ENCODE measurements at regions not wholly inside any gene's neighbourhood (a gene's known extent, or its start where the extent isn't known, plus 50 kb on each side); places are given as distances from the start of the nearest gene placed in this dataset.

DNA sequence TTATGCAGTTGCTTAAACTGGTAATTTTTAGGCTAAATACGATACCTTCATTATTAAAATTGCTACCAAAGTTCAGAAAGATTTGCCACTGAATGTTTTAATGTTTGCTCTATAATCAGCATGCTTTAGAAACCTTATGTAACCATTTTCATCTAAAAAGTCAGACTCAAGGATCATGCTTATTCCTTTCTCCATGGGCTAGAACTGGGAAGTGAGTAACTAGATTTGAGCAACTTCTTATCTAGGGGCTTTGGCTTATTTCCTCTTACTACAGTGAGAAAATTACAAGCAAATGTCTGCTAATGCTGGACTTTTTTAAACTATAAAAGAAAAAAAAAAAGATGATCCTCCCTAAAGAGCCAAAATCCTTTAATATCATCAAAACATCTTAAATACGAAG is 215.9 kb downstream of the CRPPA start:
- Histone ChIP-seq H3K4me1 (ENCODE audit: control insufficient read depth, insufficient read depth, low read length) (no peaks in the 10 kb centered on the region), H3K4me3 (ENCODE audit: insufficient read depth, low read depth, low read length) (no peak overlapping the region), H3K27me3 (ENCODE audit: control insufficient read depth, insufficient read depth, low read length, poor library complexity, severe bottlenecking) (no peaks in the 10 kb centered on the region), H3K27ac (ENCODE audit: insufficient read depth, low read depth, low read length, poor library complexity, severe bottlenecking) (no peak overlapping the region), H3K9me3 (ENCODE audit: control insufficient read depth, low read length) (no peaks in the 10 kb centered on the region), H3K36me3 (ENCODE audit: control insufficient read depth, insufficient read depth, low read length) (no peaks in the 10 kb centered on the region)
- 92% methylated on average over 1 of the region's 2 CpGs; no CpG with 5 or more reads in 1 of the 2 experiments for WGBS, 2 experiments

GRCh38 chr7:16204953-16205352 is 216.4 kb downstream of the CRPPA start:
- Histone ChIP-seq H3K4me1 (ENCODE audit: control insufficient read depth, insufficient read depth, low read length) (no peaks in the 10 kb centered on the region), H3K4me3 (ENCODE audit: insufficient read depth, low read depth, low read length) (no peak overlapping the region), H3K27me3 (ENCODE audit: control insufficient read depth, insufficient read depth, low read length, poor library complexity, severe bottlenecking) (no peaks in the 10 kb centered on the region), H3K27ac (ENCODE audit: insufficient read depth, low read depth, low read length, poor library complexity, severe bottlenecking) (no peak overlapping the region), H3K9me3 (ENCODE audit: control insufficient read depth, low read length) (no peaks in the 10 kb centered on the region), H3K36me3 (ENCODE audit: control insufficient read depth, insufficient read depth, low read length) (no peaks in the 10 kb centered on the region)
- 31 to 52% methylated on average over 2 of the region's 2 CpGs for WGBS, 2 experiments

DNA sequence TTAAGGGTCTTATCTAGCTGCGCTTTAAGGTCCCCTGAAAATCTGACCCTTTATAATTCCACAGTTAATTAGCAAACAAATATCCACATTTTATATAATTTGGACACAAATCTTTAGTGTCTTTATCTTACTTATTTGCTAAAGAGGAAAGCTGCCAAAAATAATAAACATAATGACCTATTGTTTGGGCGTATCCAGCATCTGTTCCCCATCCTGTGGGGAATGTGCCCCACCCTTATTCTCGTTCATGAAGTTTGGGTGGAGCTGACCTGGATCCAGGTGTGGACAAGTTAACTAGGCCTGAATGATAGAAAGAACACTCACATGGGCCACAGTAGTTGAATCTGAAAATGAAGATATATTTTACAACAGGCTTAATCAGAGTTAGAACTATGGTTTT is 218.3 kb downstream of the CRPPA start:
- Histone ChIP-seq H3K27ac (ENCODE audit: insufficient read depth, low read depth, low read length, poor library complexity, severe bottlenecking) (no peak overlapping the region), H3K4me3 (ENCODE audit: insufficient read depth, low read depth, low read length) (no peak overlapping the region), H3K4me1 (ENCODE audit: control insufficient read depth, insufficient read depth, low read length) (no peaks in the 10 kb centered on the region), H3K27me3 (ENCODE audit: control insufficient read depth, insufficient read depth, low read length, poor library complexity, severe bottlenecking) (no peaks in the 10 kb centered on the region), H3K9me3 (ENCODE audit: control insufficient read depth, low read length) (no peaks in the 10 kb centered on the region), H3K36me3 (ENCODE audit: control insufficient read depth, insufficient read depth, low read length) (no peaks in the 10 kb centered on the region)
- WGBS, 2 experiments, result 66 to 77% methylated on average over 2 to 3 of the region's 3 CpGs

- Histone ChIP-seq H3K9me3 (ENCODE audit: control insufficient read depth, low read length) (no peaks in the 10 kb centered on the region), H3K4me3 (ENCODE audit: insufficient read depth, low read depth, low read length) (no peak overlapping the region), H3K27ac (ENCODE audit: insufficient read depth, low read depth, low read length, poor library complexity, severe bottlenecking) (no peak overlapping the region), H3K4me1 (ENCODE audit: control insufficient read depth, insufficient read depth, low read length) (no peaks in the 10 kb centered on the region), H3K36me3 (ENCODE audit: control insufficient read depth, insufficient read depth, low read length) (no peaks in the 10 kb centered on the region), H3K27me3 (ENCODE audit: control insufficient read depth, insufficient read depth, low read length, poor library complexity, severe bottlenecking) (no peaks in the 10 kb centered on the region)
These were observed 219.0 kb downstream of the CRPPA start for GRCh38 chr7:16202303-16202702.

- Histone ChIP-seq H3K4me1 (ENCODE audit: control insufficient read depth, insufficient read depth, low read length) (no peaks in the 10 kb centered on the region), H3K9me3 (ENCODE audit: control insufficient read depth, low read length) (no peaks in the 10 kb centered on the region), H3K4me3 (ENCODE audit: insufficient read depth, low read depth, low read length) (no peak overlapping the region), H3K36me3 (ENCODE audit: control insufficient read depth, insufficient read depth, low read length) (no peaks in the 10 kb centered on the region), H3K27ac (ENCODE audit: insufficient read depth, low read depth, low read length, poor library complexity, severe bottlenecking) (no peak overlapping the region), H3K27me3 (ENCODE audit: control insufficient read depth, insufficient read depth, low read length, poor library complexity, severe bottlenecking) (no peaks in the 10 kb centered on the region)
- 100% methylated on average over 1 of the region's 1 CpG; no CpG with 5 or more reads in 1 of the 2 experiments for WGBS, 2 experiments
These were observed 220.7 kb downstream of the CRPPA start for GRCh38 chr7:16200591-16200990.

- no peaks in the 10 kb centered on the region for H3K27me3 ChIP-seq (ENCODE audit: control insufficient read depth, insufficient read depth, low read length, poor library complexity, severe bottlenecking)
- H3K9me3 ChIP-seq (ENCODE audit: control insufficient read depth, low read length), result no peaks in the 10 kb centered on the region
- WGBS, 2 experiments, result 29 to 34% methylated on average over 4 of the region's 4 CpGs
- no peaks in the 10 kb centered on the region for H3K4me1 ChIP-seq (ENCODE audit: control insufficient read depth, insufficient read depth, low read length)
- no peaks in the 10 kb centered on the region for H3K36me3 ChIP-seq (ENCODE audit: control insufficient read depth, insufficient read depth, low read length)
- H3K27ac ChIP-seq (ENCODE audit: insufficient read depth, low read depth, low read length, poor library complexity, severe bottlenecking), result no peak overlapping the region
- H3K4me3 ChIP-seq (ENCODE audit: insufficient read depth, low read depth, low read length), result no peak overlapping the region
These were observed 227.7 kb downstream of the CRPPA start for GRCh38 chr7:16193631-16194030.

- WGBS, 2 experiments, result 96 to 98% methylated on average over 2 of the region's 2 CpGs
- no peaks in the 10 kb centered on the region for H3K36me3 ChIP-seq (ENCODE audit: control insufficient read depth, insufficient read depth, low read length)
- no peak overlapping the region for H3K4me3 ChIP-seq (ENCODE audit: insufficient read depth, low read depth, low read length)
- no peak overlapping the region for H3K27ac ChIP-seq (ENCODE audit: insufficient read depth, low read depth, low read length, poor library complexity, severe bottlenecking)
- no peaks in the 10 kb centered on the region for H3K4me1 ChIP-seq (ENCODE audit: control insufficient read depth, insufficient read depth, low read length)
- H3K27me3 ChIP-seq (ENCODE audit: control insufficient read depth, insufficient read depth, low read length, poor library complexity, severe bottlenecking), result no peaks in the 10 kb centered on the region
- no peaks in the 10 kb centered on the region for H3K9me3 ChIP-seq (ENCODE audit: control insufficient read depth, low read length)
These were observed 232.2 kb downstream of the CRPPA start for GRCh38 chr7:16189026-16189715.

- H3K4me3 ChIP-seq (ENCODE audit: insufficient read depth, low read depth, low read length), result no peak overlapping the region
- no peaks in the 10 kb centered on the region for H3K36me3 ChIP-seq (ENCODE audit: control insufficient read depth, insufficient read depth, low read length)
- 93 to 100% methylated on average over 1 of the region's 1 CpG for WGBS, 2 experiments
- no peaks in the 10 kb centered on the region for H3K4me1 ChIP-seq (ENCODE audit: control insufficient read depth, insufficient read depth, low read length)
- H3K27ac ChIP-seq (ENCODE audit: insufficient read depth, low read depth, low read length, poor library complexity, severe bottlenecking), result no peak overlapping the region
- H3K9me3 ChIP-seq (ENCODE audit: control insufficient read depth, low read length), result no peaks in the 10 kb centered on the region
- no peaks in the 10 kb centered on the region for H3K27me3 ChIP-seq (ENCODE audit: control insufficient read depth, insufficient read depth, low read length, poor library complexity, severe bottlenecking)
These were observed 234.2 kb downstream of the CRPPA start for GRCh38 chr7:16187131-16187530.

DNA sequence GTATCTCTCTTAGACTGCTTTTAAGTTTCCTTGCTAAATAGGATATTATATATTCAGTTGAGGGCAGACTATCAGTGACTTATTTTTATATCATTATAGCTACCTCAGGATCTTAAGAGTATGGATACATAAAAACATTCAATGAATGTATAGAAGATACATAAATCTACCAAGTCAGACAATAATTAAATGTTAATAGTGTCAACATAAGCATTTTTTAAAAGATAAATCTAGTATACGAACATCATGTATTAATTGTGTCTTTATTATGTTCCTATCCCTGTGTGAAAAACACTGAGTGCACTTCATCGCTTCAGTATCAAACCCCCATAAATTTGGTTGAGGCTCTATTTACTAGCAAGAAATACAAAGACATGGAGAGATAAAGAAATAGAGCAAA is 242.8 kb downstream of the CRPPA start:
- no peaks in the 10 kb centered on the region for H3K27me3 ChIP-seq (ENCODE audit: control insufficient read depth, insufficient read depth, low read length, poor library complexity, severe bottlenecking)

GRCh38 chr7:16178092-16178491 is 243.2 kb downstream of the CRPPA start:
- WGBS, 2 experiments, result 91 to 94% methylated on average over 2 of the region's 2 CpGs
- Histone ChIP-seq H3K27me3 (ENCODE audit: control insufficient read depth, insufficient read depth, low read length, poor library complexity, severe bottlenecking) (no peaks in the 10 kb centered on the region), H3K4me3 (ENCODE audit: insufficient read depth, low read depth, low read length) (no peak overlapping the region), H3K27ac (ENCODE audit: insufficient read depth, low read depth, low read length, poor library complexity, severe bottlenecking) (no peak overlapping the region), H3K9me3 (ENCODE audit: control insufficient read depth, low read length) (no peaks in the 10 kb centered on the region), H3K4me1 (ENCODE audit: control insufficient read depth, insufficient read depth, low read length) (no peaks in the 10 kb centered on the region), H3K36me3 (ENCODE audit: control insufficient read depth, insufficient read depth, low read length) (no peaks in the 10 kb centered on the region)

More for the DNA sequence above, 242.8 kb downstream of the CRPPA start:
- Histone ChIP-seq H3K9me3 (ENCODE audit: control insufficient read depth, low read length) (no peaks in the 10 kb centered on the region), H3K36me3 (ENCODE audit: control insufficient read depth, insufficient read depth, low read length) (no peaks in the 10 kb centered on the region), H3K27ac (ENCODE audit: insufficient read depth, low read depth, low read length, poor library complexity, severe bottlenecking) (no peak overlapping the region), H3K4me3 (ENCODE audit: insufficient read depth, low read depth, low read length) (no peak overlapping the region), H3K4me1 (ENCODE audit: control insufficient read depth, insufficient read depth, low read length) (no peaks in the 10 kb centered on the region)
- no CpG with 5 or more reads among the region's 2 CpGs for WGBS, 2 experiments

- H3K36me3 ChIP-seq (ENCODE audit: control insufficient read depth, insufficient read depth, low read length), result no peaks in the 10 kb centered on the region
- H3K4me1 ChIP-seq (ENCODE audit: control insufficient read depth, insufficient read depth, low read length), result no peaks in the 10 kb centered on the region
- H3K27ac ChIP-seq (ENCODE audit: insufficient read depth, low read depth, low read length, poor library complexity, severe bottlenecking), result no peak overlapping the region
- no peak overlapping the region for H3K4me3 ChIP-seq (ENCODE audit: insufficient read depth, low read depth, low read length)
- WGBS, 2 experiments, result 89 to 91% methylated on average over 3 to 4 of the region's 4 CpGs
- H3K9me3 ChIP-seq (ENCODE audit: control insufficient read depth, low read length), result no peaks in the 10 kb centered on the region
- H3K27me3 ChIP-seq (ENCODE audit: control insufficient read depth, insufficient read depth, low read length, poor library complexity, severe bottlenecking), result no peaks in the 10 kb centered on the region
These were observed 247.1 kb downstream of the CRPPA start for GRCh38 chr7:16174253-16174652.

Data from ectodermal cell (in vitro differentiated cells).